ENCODE measurements at regions not wholly inside any gene's neighbourhood (a gene's known extent, or its start where the extent isn't known, plus 50 kb on each side); places are given as distances from the start of the nearest gene placed in this dataset.

DNA sequence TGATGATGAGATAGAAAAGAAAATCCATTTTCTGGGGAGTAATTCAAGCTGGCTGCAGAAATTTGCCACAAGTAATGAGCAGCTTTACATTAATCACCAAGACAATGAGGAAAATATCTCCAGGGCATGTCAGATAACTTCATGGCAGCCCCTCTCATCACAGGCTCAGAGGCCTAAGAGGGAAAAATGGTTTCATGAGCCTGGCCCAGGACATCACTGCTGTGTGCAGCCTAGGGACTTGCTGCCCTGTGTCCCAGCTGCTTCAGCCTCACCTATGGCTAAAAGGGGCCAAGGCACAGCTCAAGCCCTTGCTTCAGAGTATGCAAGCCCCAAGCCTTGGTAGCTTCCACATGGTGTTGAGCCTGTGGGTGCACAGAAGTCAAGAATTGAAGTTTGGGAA is 161.7 kb downstream of the OPA1 start:
- Histone ChIP-seq H3K4me3 (ENCODE audit: low read depth, low read length) (no peak overlapping the region), H3K27ac (ENCODE audit: low read depth) (no peak overlapping the region), H3K4me1 (ENCODE audit: insufficient read depth) (no peaks in the 10 kb centered on the region), H3K36me3 (ENCODE audit: insufficient read depth) (no peaks in the 10 kb centered on the region)
- DNase-seq (ENCODE audit: extremely low spot score), result no peak

GRCh38 chr3:193756536-193756935 is 163.5 kb downstream of the OPA1 start:
- H3K4me1 ChIP-seq (ENCODE audit: insufficient read depth), result no peaks in the 10 kb centered on the region
- H3K4me3 ChIP-seq (ENCODE audit: low read depth, low read length), result no peak overlapping the region
- no peaks in the 10 kb centered on the region for H3K36me3 ChIP-seq (ENCODE audit: insufficient read depth)
- no peak overlapping the region for H3K27ac ChIP-seq (ENCODE audit: low read depth)
- WGBS, result 95% methylated on average over 1 of the region's 1 CpG
- DNase-seq (ENCODE audit: extremely low spot score), result no peak

DNA sequence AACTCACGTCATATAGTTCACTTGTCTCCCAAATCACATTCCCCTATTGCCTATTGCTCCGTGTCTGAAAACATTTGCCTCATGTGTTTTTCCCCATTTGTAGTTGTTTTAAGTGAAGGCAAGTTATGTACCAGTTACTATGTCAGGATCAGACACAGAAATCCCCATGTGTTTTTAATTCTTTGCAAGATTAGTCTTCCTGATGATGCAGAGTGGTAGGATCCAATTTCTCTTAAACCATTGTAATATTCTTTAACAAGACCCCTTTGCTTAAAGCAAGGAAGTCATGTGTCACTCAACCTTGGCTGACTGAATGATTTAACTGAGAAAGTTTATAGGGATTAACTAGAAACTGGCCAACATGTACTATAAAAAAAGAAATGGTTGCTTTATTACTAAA is 164.4 kb downstream of the OPA1 start:
- no peak overlapping the region for H3K4me3 ChIP-seq (ENCODE audit: low read depth, low read length)
- no peak overlapping the region for H3K27ac ChIP-seq (ENCODE audit: low read depth)
- H3K36me3 ChIP-seq (ENCODE audit: insufficient read depth), result no peaks in the 10 kb centered on the region
- no peak for DNase-seq (ENCODE audit: extremely low spot score)
- H3K4me1 ChIP-seq (ENCODE audit: insufficient read depth), result no peaks in the 10 kb centered on the region
- 48% methylated on average over 2 of the region's 2 CpGs for whole genome bisulfite sequencing

GRCh38 chr3:193761969-193762368 is 169.0 kb downstream of the OPA1 start:
- Histone ChIP-seq H3K27ac (ENCODE audit: low read depth) (no peak overlapping the region), H3K4me1 (ENCODE audit: insufficient read depth) (no peaks in the 10 kb centered on the region), H3K36me3 (ENCODE audit: insufficient read depth) (no peaks in the 10 kb centered on the region), H3K4me3 (ENCODE audit: low read depth, low read length) (no peak overlapping the region)
- no peak for DNase-seq (ENCODE audit: extremely low spot score)
- 73% methylated on average over 5 of the region's 5 CpGs for WGBS

DNA sequence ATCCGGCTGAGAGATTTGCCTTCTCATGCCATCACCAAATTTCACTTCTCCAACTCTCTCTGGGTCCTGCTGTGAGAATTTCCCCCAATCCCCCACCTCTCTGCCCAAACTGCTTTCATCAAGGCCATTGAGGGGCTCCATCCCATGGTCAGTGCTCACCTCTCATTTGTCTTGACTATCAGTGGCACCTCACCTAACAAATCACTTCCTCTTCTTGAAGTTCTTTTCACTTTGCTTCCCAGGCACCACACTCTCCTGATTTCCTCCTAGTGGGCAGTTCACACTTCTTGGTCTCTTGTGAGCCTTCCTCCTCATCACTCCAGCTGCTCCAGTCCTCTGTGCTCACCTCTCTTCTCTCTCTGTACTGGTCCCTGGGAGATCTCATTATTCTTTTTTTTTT is 169.6 kb downstream of the OPA1 start:
- Histone ChIP-seq H3K4me1 (ENCODE audit: insufficient read depth) (no peaks in the 10 kb centered on the region), H3K27ac (ENCODE audit: low read depth) (no peak overlapping the region), H3K4me3 (ENCODE audit: low read depth, low read length) (no peak overlapping the region), H3K36me3 (ENCODE audit: insufficient read depth) (no peaks in the 10 kb centered on the region)
- 94% methylated on average over 1 of the region's 1 CpG for WGBS
- no peak for DNase-seq (ENCODE audit: extremely low spot score)

DNA sequence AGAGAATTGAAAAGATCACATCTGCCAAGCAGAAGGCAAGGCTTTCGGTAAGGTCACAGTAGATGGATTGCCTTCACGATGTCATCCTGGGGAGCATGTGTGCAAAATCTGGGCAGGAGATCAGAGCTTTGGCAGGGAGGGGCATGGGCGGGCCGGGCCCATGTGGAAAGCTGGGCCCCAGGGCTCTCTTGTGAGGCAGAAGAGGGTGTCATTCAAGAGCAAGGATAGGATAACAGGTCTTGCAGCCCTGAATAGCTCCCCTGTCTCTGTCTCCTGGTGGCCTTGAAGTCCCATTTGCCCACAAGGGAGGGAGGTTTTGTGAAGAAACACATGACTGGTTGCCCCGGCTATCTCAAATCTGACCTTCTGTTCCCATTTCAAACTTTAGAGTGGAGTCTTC is 172.0 kb downstream of the OPA1 start:
- DNase-seq (ENCODE audit: extremely low spot score), result no peak
- Histone ChIP-seq H3K27ac (ENCODE audit: low read depth) (no peak overlapping the region), H3K36me3 (ENCODE audit: insufficient read depth) (no peaks in the 10 kb centered on the region), H3K4me3 (ENCODE audit: low read depth, low read length) (no peak overlapping the region), H3K4me1 (ENCODE audit: insufficient read depth) (no peaks in the 10 kb centered on the region)
- WGBS, result 80% methylated on average over 5 of the region's 5 CpGs

DNA sequence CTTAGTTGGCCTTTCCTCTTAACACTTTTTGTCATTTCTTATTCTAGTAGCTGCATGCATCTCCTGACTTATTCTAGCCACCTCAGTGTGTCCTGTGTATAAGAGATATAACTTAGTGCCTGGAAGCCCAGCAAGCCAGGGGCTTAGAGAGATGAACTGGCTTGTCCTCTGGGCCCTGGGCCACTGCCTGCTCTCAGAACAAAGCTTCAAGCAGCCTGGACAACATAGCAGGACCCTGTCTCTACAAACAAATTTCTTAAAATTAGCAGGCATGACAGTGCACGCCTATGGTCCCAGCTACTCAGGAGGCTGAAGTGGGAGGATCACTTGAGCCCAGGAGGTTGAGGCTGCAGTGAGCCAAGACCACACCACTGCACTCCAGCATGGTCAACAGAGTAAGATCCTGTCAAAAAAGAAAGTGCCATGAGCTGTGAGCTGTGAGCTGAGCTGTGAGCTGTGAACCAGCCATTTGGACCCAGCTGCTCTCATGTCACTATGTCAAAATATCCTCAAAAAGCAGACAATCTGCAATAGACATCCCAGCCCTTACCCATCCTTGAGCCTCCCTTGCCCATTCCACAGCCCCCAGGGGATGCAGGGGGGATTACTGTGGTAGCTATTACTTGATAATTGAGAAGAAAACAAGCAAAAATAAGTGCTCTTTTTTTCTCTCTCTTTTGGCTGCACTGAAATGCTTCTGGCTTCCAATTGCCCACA is 174.5 kb downstream of the OPA1 start:
- Histone ChIP-seq H3K27ac (ENCODE audit: low read depth) (no peak overlapping the region), H3K36me3 (ENCODE audit: insufficient read depth) (no peaks in the 10 kb centered on the region), H3K4me1 (ENCODE audit: insufficient read depth) (no peaks in the 10 kb centered on the region), H3K4me3 (ENCODE audit: low read depth, low read length) (no peak overlapping the region)
- DNase-seq (ENCODE audit: extremely low spot score), result no peak
- 94% methylated on average over 1 of the region's 1 CpG for WGBS

- Histone ChIP-seq H3K36me3 (ENCODE audit: insufficient read depth) (no peaks in the 10 kb centered on the region), H3K4me1 (ENCODE audit: insufficient read depth) (no peaks in the 10 kb centered on the region), H3K4me3 (ENCODE audit: low read depth, low read length) (no peak overlapping the region), H3K27ac (ENCODE audit: low read depth) (no peak overlapping the region)
- no peak for DNase-seq (ENCODE audit: extremely low spot score)
- WGBS, result 58% methylated on average over 2 of the region's 2 CpGs
These were observed 175.0 kb downstream of the OPA1 start for GRCh38 chr3:193768070-193768394.

DNA sequence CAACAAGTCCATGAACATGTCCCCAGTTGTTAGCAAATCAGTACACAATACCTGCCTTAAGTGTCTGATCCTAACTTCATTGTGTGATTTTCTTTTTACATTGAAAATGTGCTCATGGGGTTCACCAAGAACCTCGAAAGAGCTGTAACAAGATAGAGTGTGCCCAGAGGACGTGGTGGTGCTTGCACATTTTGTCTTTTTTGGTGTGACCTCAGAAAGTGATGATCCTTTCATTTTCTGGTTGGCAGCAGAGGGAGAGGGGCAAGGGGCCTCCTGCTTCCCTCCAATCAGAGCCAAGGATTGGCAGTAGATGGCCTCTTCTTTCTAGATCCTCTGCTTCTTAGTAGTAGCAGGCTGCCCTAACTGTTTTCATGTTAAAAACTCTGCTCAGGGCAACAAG is 176.4 kb downstream of the OPA1 start:
- WGBS, result 91% methylated on average over 2 of the region's 2 CpGs
- DNase-seq (ENCODE audit: extremely low spot score), result no peak

DNA sequence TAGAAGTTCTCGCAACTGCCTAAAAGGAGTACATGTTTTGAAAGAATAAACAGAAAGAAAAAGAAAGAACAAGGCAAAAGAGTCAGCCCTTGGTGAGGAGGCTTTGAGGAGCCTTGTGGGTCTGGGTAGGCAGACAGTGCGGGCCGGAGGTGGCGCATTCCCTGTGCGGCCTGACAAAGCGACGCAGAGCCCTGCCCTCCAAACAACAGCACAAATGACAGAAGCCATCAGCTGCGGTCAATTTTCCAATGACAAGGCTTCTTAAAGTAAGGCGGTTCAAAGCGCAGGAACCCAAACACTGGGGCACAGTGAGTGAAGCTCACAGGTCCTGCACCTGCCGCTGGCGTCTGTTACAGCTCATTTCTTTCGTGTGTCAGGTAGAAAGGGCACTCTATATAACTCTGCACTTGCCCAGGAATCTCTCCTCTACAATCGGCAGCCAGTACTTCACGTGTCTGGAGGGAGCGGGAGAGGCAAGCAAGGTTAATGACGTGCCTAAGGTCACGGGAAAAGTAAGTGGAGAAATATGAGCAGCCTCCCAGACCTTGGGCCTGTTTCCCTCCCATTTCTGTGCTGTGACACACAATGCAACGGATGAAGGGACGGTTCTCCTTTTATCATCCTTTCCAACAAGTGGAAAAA is 178.1 kb downstream of the OPA1 start:
- Histone ChIP-seq H3K27ac (ENCODE audit: low read depth) (no peak overlapping the region), H3K36me3 (ENCODE audit: insufficient read depth) (no peaks in the 10 kb centered on the region), H3K4me3 (ENCODE audit: low read depth, low read length) (no peak overlapping the region), H3K4me1 (ENCODE audit: insufficient read depth) (no peaks in the 10 kb centered on the region)
- WGBS, result 96% methylated on average over 20 of the region's 20 CpGs
- DNase-seq (ENCODE audit: extremely low spot score), result no peak

More for the DNA sequence above, 176.4 kb downstream of the OPA1 start:
- no peak overlapping the region for H3K27ac ChIP-seq (ENCODE audit: low read depth)
- H3K4me3 ChIP-seq (ENCODE audit: low read depth, low read length), result no peak overlapping the region
- H3K4me1 ChIP-seq (ENCODE audit: insufficient read depth), result no peaks in the 10 kb centered on the region
- H3K36me3 ChIP-seq (ENCODE audit: insufficient read depth), result no peaks in the 10 kb centered on the region

DNA sequence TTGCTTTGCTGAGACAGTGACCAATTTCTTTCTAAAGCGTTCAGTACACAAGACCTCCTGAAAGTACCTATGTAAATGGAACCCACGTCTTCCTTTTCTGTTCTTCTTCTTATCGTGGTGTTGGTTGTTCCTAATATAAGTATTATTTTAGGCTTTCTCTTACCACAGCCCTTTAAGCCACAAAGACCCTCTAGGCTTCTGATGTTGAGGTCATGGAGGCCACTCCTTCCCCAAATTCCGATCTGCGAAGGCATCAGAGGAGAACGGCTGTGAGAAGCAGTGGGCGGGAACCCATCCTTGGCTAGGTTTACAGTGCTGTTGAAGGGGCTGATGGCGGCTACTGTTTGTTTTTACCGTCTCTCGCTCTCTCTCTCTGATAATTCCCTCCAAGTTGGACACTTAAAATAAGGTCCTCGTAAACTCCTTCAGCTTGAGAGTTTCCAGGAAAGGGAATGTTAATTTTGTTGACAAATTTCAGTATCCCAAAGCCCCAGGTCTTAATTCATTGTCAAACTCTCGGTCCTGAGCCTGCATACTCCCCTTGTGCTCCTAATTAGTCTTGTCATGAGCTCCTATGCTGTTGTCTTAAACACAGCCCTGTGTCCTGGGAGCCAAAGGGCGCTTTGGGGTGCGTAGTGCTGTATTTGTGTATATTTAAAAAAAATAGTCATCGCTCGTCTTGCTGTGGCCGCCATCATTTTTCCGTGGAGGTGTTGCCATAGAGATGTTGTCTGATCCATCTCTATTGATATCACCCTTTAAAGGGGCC is 178.8 kb downstream of the OPA1 start:
- Histone ChIP-seq H3K4me1 (ENCODE audit: insufficient read depth) (no peaks in the 10 kb centered on the region), H3K27ac (ENCODE audit: low read depth) (no peak overlapping the region), H3K36me3 (ENCODE audit: insufficient read depth) (no peaks in the 10 kb centered on the region), H3K4me3 (ENCODE audit: low read depth, low read length) (no peak overlapping the region)
- 78% methylated on average over 18 of the region's 18 CpGs for WGBS
- DNase-seq (ENCODE audit: extremely low spot score), result no peak

GRCh38 chr3:193772422-193772763 is 179.4 kb downstream of the OPA1 start:
- Histone ChIP-seq H3K36me3 (ENCODE audit: insufficient read depth) (no peaks in the 10 kb centered on the region), H3K27ac (ENCODE audit: low read depth) (no peak overlapping the region), H3K4me1 (ENCODE audit: insufficient read depth) (no peaks in the 10 kb centered on the region), H3K4me3 (ENCODE audit: low read depth, low read length) (no peak overlapping the region)
- WGBS, result 76% methylated on average over 9 of the region's 9 CpGs
- no peak for DNase-seq (ENCODE audit: extremely low spot score)

- Histone ChIP-seq H3K27ac (ENCODE audit: low read depth) (no peak overlapping the region), H3K4me3 (ENCODE audit: low read depth, low read length) (no peak overlapping the region), H3K36me3 (ENCODE audit: insufficient read depth) (no peaks in the 10 kb centered on the region), H3K4me1 (ENCODE audit: insufficient read depth) (no peaks in the 10 kb centered on the region)
- DNase-seq (ENCODE audit: extremely low spot score), result no peak
- 76% methylated on average over 8 of the region's 8 CpGs for WGBS
These were observed 180.5 kb downstream of the OPA1 start for GRCh38 chr3:193773266-193774220.
